HG03135 (cell line): ENCODE measurements at regions not wholly inside any gene's neighbourhood (a gene's known extent, or its start where the extent isn't known, plus 50 kb on each side); places are given as distances from the start of the nearest gene placed in this dataset.
"Not testable (repeated sequence)": the region's sequence is repeated elsewhere in the genome, so short reads cannot be mapped to it uniquely, and the experiment has no call there.

Source experiments
- ATAC-seq: cut with Tn5 transposase; IDR thresholded peaks from one replicate; pipeline ENCODE4 v1.9.1; 2021; ENCODE audit warnings: mild to moderate bottlenecking, moderate library complexity; ENCODE audit not compliant: unreplicated experiment

- ATAC-seq, result no peak
Measured at GRCh38 chr1:163970151-163970550, 588.8 kb upstream of the PBX1 start.

GRCh38 chr1:163970699-163971098, 588.3 kb upstream of the PBX1 start:
- no peak for ATAC-seq

GRCh38 chr1:163973586-163973985, 585.4 kb upstream of the PBX1 start:
- ATAC-seq, result no peak

GRCh38 chr1:163974120-163974519, 584.9 kb upstream of the PBX1 start:
- no peak for ATAC-seq

- no peak for ATAC-seq
Measured at GRCh38 chr1:163980394-163980793, 578.6 kb upstream of the PBX1 start.

GRCh38 chr1:163981500-163982030, 577.4 kb upstream of the PBX1 start:
- no peak for ATAC-seq

- ATAC-seq, result no peak
Measured at GRCh38 chr1:163983097-163983496, 575.9 kb upstream of the PBX1 start.

- ATAC-seq, result no peak
Measured at GRCh38 chr1:163985700-163986099, 573.3 kb upstream of the PBX1 start.

- no peak for ATAC-seq
Measured at GRCh38 chr1:163999131-163999530, 559.9 kb upstream of the PBX1 start.

- not testable (repeated sequence) for ATAC-seq
Measured at GRCh38 chr1:164006186-164006585, 552.8 kb upstream of the PBX1 start.

GRCh38 chr1:164006621-164007020, 552.4 kb upstream of the PBX1 start:
- no peak for ATAC-seq

GRCh38 chr1:164017239-164017638, 541.7 kb upstream of the PBX1 start:
- no peak for ATAC-seq

- ATAC-seq, result no peak
Measured at GRCh38 chr1:164020391-164020790, 538.6 kb upstream of the PBX1 start.

- no peak for ATAC-seq
Measured at GRCh38 chr1:164021813-164022212, 537.2 kb upstream of the PBX1 start.

- ATAC-seq, result no peak
Measured at GRCh38 chr1:164033782-164034181, 525.2 kb upstream of the PBX1 start.

GRCh38 chr1:164040754-164041153, 518.2 kb upstream of the PBX1 start:
- no peak for ATAC-seq

GRCh38 chr1:164051782-164052181, 507.2 kb upstream of the PBX1 start:
- ATAC-seq, result no peak

- no peak for ATAC-seq
Measured at GRCh38 chr1:164054331-164054730, 504.7 kb upstream of the PBX1 start.

GRCh38 chr1:164058198-164058597, 500.8 kb upstream of the PBX1 start:
- no peak for ATAC-seq

- ATAC-seq, result no peak
Measured at GRCh38 chr1:164061528-164061927, 497.5 kb upstream of the PBX1 start.

- no peak for ATAC-seq
Measured at GRCh38 chr1:164064501-164064900, 494.5 kb upstream of the PBX1 start.

GRCh38 chr1:164071288-164071687, 487.7 kb upstream of the PBX1 start:
- ATAC-seq, result no peak

GRCh38 chr1:164086832-164087231, 472.2 kb upstream of the PBX1 start:
- ATAC-seq, result no peak
